HCT116 (cell line): ENCODE measurements at regions not wholly inside any gene's neighbourhood (a gene's known extent, or its start where the extent isn't known, plus 50 kb on each side); places are given as distances from the start of the nearest gene placed in this dataset.

ENCODE experiments used
- ATAC-seq: fragments of 200-7000 bp; cut with Tn5 transposase; 2 replicates; pipeline ENCODE4 v1.9.1; 2020; ENCODE audit warnings: mild to moderate bottlenecking, moderate library complexity
- BruUV-seq: library from RNA; stranded (reverse); fragments of 400-500 nt; replicated peaks from 2 replicates; lab custom pipeline; 2021; lab: Mats Ljungman, UMichigan
- CTCF ChIA-PET: fragments of 300-600 bp; sonication (Branson Sonifier 250); formaldehyde crosslinking; loops from one replicate; lab custom pipeline; 2021; ENCODE audit warnings: antibody characterized with exemption; lab: Charles Lee
- POLR2A ChIA-PET: fragments of 300-600, 350-600 bp; sonication (Branson Sonifier 250); formaldehyde crosslinking; loops from one replicate; lab custom pipeline; 2021; ENCODE audit warnings: antibody characterized with exemption; lab: Charles Lee
- RAD21 ChIA-PET, 2 experiments: fragments of 300-600 bp; sonication (Branson Sonifier 250); formaldehyde crosslinking; loops; one replicate each; lab custom pipeline; 2023; ENCODE audit warnings: low total read pairs in 2 of 2; ENCODE audit not compliant: uncharacterized antibody in 2 of 2, unreplicated experiment in 2 of 2, low non-redundant PET in 1 of 2; lab: Charles Lee
- DNase-seq: peaks from one replicate; pipeline ENCODE4 v3.0.0-alpha.2; 2010; ENCODE audit warnings: low read depth, low spot score
- H2AFZ ChIP-seq: fragments of 200-600 bp; shearing (Covaris generic), sonication (generic); 2 replicates; pipeline ENCODE4 v1.6.1; 2017; ENCODE audit warnings: low read depth, mixed run types, mixed read lengths, antibody characterized with exemption, low read length; ENCODE audit not compliant: poor library complexity, severe bottlenecking
- H3K27ac ChIP-seq: 2 replicates; pipeline ENCODE4 v1.5.1; 2012; ENCODE audit warnings: low read depth, low read length
- H3K27me3 ChIP-seq: fragments of 200-600 bp; sonication (generic); 2 replicates; pipeline ENCODE4 v1.6.1; 2016; ENCODE audit warnings: mixed run types, low read length, mixed read lengths; ENCODE audit not compliant: insufficient read depth
- H3K36me3 ChIP-seq, 2 experiments: fragments of 200-500 bp in 1 of 2; fragments of 200-600 bp in 1 of 2; sonication (Bioruptor generic) in 1 of 2; sonication (generic) in 1 of 2; 2 replicates each; pipeline versions ENCODE4 v1.5.1 to v1.6.1; 2014 to 2016; ENCODE audit warnings: low read length in 2 of 2, inconsistent platforms in 1 of 2, mixed read lengths in 1 of 2, mixed run types in 1 of 2; ENCODE audit not compliant: insufficient read depth in 2 of 2, control insufficient read depth in 1 of 2
- H3K4me1 ChIP-seq, 2 experiments: fragments of 200-600 bp in 1 of 2; sonication (generic) in 1 of 2; 2 replicates each; pipeline versions ENCODE4 v1.5.1 to v1.6.1; 2012 to 2017; ENCODE audit warnings: low read length in 2 of 2, inconsistent platforms in 1 of 2, mild to moderate bottlenecking in 1 of 2, mixed read lengths in 1 of 2, mixed run types in 1 of 2, moderate library complexity in 1 of 2; ENCODE audit not compliant: insufficient read depth in 2 of 2, control insufficient read depth in 1 of 2
- H3K4me2 ChIP-seq: fragments of 200-600 bp; sonication (generic); 2 replicates; pipeline ENCODE4 v1.6.1; 2017; ENCODE audit warnings: mixed run types, low read length, mixed read lengths
- H3K4me3 ChIP-seq, 2 experiments: fragments of 200-600 bp in 1 of 2; sonication (generic) in 1 of 2; replicated peaks in 1 of 2; 2 replicates each; pipeline ENCODE4 v1.5.1; 2011 to 2016; ENCODE audit warnings: low read length in 2 of 2, control low read depth in 1 of 2, low read depth in 1 of 2, mild to moderate bottlenecking in 1 of 2, mixed read lengths in 1 of 2, mixed run types in 1 of 2
- H3K79me2 ChIP-seq: fragments of 200-600 bp; sonication (generic); 2 replicates; pipeline ENCODE4 v1.6.1; 2017; ENCODE audit warnings: mild to moderate bottlenecking, mixed run types, low read length, moderate library complexity, mixed read lengths; ENCODE audit not compliant: insufficient read depth
- H3K9ac ChIP-seq: fragments of 200-600 bp; sonication (generic); 2 replicates; pipeline ENCODE4 v1.6.1; 2016; ENCODE audit warnings: low read length, mixed read lengths
- H3K9me2 ChIP-seq: fragments of 200-600 bp; sonication (generic), shearing (Covaris generic); 2 replicates; pipeline ENCODE4 v1.6.1; 2017; ENCODE audit warnings: mixed run types, mild to moderate bottlenecking, moderate library complexity; ENCODE audit not compliant: insufficient read depth
- H3K9me3 ChIP-seq, 2 experiments: fragments of 200-500 bp in 1 of 2; fragments of 200-600 bp in 1 of 2; sonication (Bioruptor generic) in 1 of 2; sonication (generic) in 1 of 2; 2 replicates each; pipeline ENCODE4 v1.6.1; 2014 to 2017; ENCODE audit warnings: low read length in 2 of 2, mixed read lengths in 2 of 2, inconsistent platforms in 1 of 2, low read depth in 1 of 2, mild to moderate bottlenecking in 1 of 2, mixed run types in 1 of 2, moderate library complexity in 1 of 2; ENCODE audit not compliant: control insufficient read depth in 1 of 2, insufficient read depth in 1 of 2
- H4K20me1 ChIP-seq: fragments of 200-600 bp; sonication (generic), shearing (Covaris generic); 2 replicates; pipeline ENCODE4 v1.6.1; 2017; ENCODE audit warnings: mixed run types, mild to moderate bottlenecking, moderate library complexity; ENCODE audit not compliant: insufficient read depth
- EZH2 ChIP-seq: fragments of 200-600 bp; sonication (generic); IDR thresholded peaks from 2 replicates; pipeline ENCODE4 v1.6.1; 2017; ENCODE audit warnings: antibody characterized with exemption, mixed run types
- JUND ChIP-seq: IDR thresholded peaks from 2 replicates; pipeline ENCODE4 v1.6.1; 2012
- POLR2AphosphoS5 ChIP-seq: IDR thresholded peaks from 2 replicates; pipeline ENCODE4 v1.6.1; 2011; ENCODE audit warnings: mild to moderate bottlenecking, low read depth, low read length, moderate library complexity
- SIN3A ChIP-seq: IDR thresholded peaks from 2 replicates; pipeline ENCODE4 v1.6.1; 2012; ENCODE audit warnings: low read depth
- SRF ChIP-seq: IDR thresholded peaks from 2 replicates; pipeline ENCODE4 v1.6.1; 2012; ENCODE audit warnings: low read depth
- TCF7L2 ChIP-seq: IDR thresholded peaks from 2 replicates; pipeline ENCODE4 v1.7.0; 2011; ENCODE audit warnings: borderline replicate concordance, inconsistent platforms; ENCODE audit not compliant: insufficient read depth, insufficient read length; ENCODE audit errors: extremely low read depth
- ZNF274 ChIP-seq: fragments of 200-500 bp; sonication (Bioruptor generic); IDR thresholded peaks from 2 replicates; pipeline ENCODE4 v1.6.1; 2014; ENCODE audit warnings: mild to moderate bottlenecking, low read depth, low read length, inconsistent platforms
- intact Hi-C: fragments of 100-400 bp; cut with micrococcal nuclease; formaldehyde crosslinking; loops from 2 replicates; pipeline ENCODE4 v1.10.0; 2022
- TF ChIP-seq, protein P1 (sequence below): IDR thresholded peaks from 2 replicates; pipeline ENCODE4 v1.6.1; 2012; ENCODE audit warnings: low read depth
- TF ChIP-seq, protein P2 (sequence below): IDR thresholded peaks from 2 replicates; pipeline ENCODE4 v1.6.1; 2011; ENCODE audit warnings: mild to moderate bottlenecking, low read length, moderate library complexity; ENCODE audit not compliant: insufficient replicate concordance; ENCODE audit errors: extremely low read depth

DNA sequence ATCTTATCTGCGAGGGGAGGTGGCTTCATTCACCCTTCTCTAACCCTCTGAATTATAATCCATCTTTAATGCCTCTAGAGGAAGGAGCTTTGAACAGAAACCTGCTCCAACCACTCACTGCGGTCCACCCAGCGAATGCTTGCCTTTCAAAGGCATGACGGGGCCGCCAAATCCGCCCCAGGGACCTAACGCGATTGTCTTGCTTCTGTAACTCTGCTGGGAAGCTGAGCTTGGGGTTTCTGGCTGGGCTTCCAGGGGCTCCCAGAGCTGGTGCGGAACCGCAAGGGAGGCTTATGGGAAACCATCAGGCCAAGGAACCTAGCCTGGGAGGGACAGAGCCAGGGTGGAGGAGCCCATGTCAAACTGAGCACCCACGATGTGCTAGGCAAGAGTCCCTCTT, 231.2 kb upstream of the LHX5 start:
- Histone ChIP-seq H3K4me2 (no peak overlapping the region), H3K9me3 (no peaks in the 10 kb centered on the region; a peak in 1 of 4 replicates), H3K4me3 (no peak overlapping the region), H4K20me1 (no peaks in the 10 kb centered on the region), H2AFZ (no peak overlapping the region), H3K9ac (no peak overlapping the region), H3K9me2 (no peaks in the 10 kb centered on the region), H3K36me3 (no peaks in the 10 kb centered on the region), H3K27ac (no peak overlapping the region), H3K4me1 (no peaks in the 10 kb centered on the region; a peak in 1 of 4 replicates), H3K27me3 (peaks cover 24% of the 10 kb centered on the region), H3K79me2 (no peaks in the 10 kb centered on the region)
- BruUV-seq = no TSS peak
- ChIA-PET CTCF (no interaction called here), POLR2A (no interaction called here), RAD21 (no interaction called here)
- intact Hi-C loops = no loop called here
- ATAC-seq (no peak), DNase-seq (no peak)
- TF ChIP-seq, protein P1, sequence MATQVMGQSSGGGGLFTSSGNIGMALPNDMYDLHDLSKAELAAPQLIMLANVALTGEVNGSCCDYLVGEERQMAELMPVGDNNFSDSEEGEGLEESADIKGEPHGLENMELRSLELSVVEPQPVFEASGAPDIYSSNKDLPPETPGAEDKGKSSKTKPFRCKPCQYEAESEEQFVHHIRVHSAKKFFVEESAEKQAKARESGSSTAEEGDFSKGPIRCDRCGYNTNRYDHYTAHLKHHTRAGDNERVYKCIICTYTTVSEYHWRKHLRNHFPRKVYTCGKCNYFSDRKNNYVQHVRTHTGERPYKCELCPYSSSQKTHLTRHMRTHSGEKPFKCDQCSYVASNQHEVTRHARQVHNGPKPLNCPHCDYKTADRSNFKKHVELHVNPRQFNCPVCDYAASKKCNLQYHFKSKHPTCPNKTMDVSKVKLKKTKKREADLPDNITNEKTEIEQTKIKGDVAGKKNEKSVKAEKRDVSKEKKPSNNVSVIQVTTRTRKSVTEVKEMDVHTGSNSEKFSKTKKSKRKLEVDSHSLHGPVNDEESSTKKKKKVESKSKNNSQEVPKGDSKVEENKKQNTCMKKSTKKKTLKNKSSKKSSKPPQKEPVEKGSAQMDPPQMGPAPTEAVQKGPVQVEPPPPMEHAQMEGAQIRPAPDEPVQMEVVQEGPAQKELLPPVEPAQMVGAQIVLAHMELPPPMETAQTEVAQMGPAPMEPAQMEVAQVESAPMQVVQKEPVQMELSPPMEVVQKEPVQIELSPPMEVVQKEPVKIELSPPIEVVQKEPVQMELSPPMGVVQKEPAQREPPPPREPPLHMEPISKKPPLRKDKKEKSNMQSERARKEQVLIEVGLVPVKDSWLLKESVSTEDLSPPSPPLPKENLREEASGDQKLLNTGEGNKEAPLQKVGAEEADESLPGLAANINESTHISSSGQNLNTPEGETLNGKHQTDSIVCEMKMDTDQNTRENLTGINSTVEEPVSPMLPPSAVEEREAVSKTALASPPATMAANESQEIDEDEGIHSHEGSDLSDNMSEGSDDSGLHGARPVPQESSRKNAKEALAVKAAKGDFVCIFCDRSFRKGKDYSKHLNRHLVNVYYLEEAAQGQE = no peak
- TF ChIP-seq ZNF274 = no peak
- no peak for TF ChIP-seq EZH2
- TF ChIP-seq, protein P2, sequence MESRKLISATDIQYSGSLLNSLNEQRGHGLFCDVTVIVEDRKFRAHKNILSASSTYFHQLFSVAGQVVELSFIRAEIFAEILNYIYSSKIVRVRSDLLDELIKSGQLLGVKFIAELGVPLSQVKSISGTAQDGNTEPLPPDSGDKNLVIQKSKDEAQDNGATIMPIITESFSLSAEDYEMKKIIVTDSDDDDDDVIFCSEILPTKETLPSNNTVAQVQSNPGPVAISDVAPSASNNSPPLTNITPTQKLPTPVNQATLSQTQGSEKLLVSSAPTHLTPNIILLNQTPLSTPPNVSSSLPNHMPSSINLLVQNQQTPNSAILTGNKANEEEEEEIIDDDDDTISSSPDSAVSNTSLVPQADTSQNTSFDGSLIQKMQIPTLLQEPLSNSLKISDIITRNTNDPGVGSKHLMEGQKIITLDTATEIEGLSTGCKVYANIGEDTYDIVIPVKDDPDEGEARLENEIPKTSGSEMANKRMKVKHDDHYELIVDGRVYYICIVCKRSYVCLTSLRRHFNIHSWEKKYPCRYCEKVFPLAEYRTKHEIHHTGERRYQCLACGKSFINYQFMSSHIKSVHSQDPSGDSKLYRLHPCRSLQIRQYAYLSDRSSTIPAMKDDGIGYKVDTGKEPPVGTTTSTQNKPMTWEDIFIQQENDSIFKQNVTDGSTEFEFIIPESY = no peak
- TF ChIP-seq POLR2AphosphoS5 = no peak
- TF ChIP-seq JUND = no peak
- TF ChIP-seq SRF = no peak
- TF ChIP-seq TCF7L2 = no peak
- TF ChIP-seq SIN3A = no peak
